Upper lobe of left lung (tissue), 4 donors: ENCODE measurements at regions not wholly inside any gene's neighbourhood (a gene's known extent, or its start where the extent isn't known, plus 50 kb on each side); places are given as distances from the start of the nearest gene placed in this dataset.

Source experiments
- POLR2A ChIP-seq, 4 donors: fragments of 450-650 bp; IDR thresholded peaks; one replicate each; pipeline ENCODE4 v1.5.1; 2016 to 2017; ENCODE audit warnings: antibody characterized with exemption in 4 of 4, mild to moderate bottlenecking in 2 of 4
- POLR2AphosphoS5 ChIP-seq, 2 donors: sonication (generic); formaldehyde crosslinking; IDR thresholded peaks; one replicate each; pipeline ENCODE4 v1.5.1; 2017; ENCODE audit warnings: antibody characterized with exemption in 2 of 2
- TF ChIP-seq, protein P1 (sequence below), 6 experiments: fragments of 450-650 bp in 4 of 6; fragments of 200-600 bp in 2 of 6; sonication (generic) in 2 of 6; IDR thresholded peaks; one replicate each; pipeline ENCODE4 v1.5.1; 2016 to 2019; ENCODE audit warnings: antibody characterized with exemption in 6 of 6

DNA sequence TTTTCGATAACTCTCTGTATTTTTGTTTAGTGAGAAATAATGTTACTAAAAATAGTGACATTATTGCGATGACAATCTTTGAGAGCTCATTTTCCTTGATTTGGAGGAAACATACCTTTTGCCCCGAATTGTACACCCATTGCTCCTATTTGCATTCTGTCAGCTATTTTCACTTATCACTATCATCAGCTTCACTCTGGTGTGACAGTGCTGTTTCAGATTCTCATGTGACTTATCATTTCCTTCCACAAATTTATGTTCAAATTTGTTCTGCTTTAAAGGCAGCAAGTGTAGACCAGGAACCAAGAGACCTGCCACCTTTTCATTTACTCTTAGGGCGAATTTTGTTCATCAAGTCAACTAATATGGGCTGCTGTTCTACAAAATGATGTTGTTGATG is 179.4 kb downstream of the RBM46 start:
- TF ChIP-seq, protein P1, sequence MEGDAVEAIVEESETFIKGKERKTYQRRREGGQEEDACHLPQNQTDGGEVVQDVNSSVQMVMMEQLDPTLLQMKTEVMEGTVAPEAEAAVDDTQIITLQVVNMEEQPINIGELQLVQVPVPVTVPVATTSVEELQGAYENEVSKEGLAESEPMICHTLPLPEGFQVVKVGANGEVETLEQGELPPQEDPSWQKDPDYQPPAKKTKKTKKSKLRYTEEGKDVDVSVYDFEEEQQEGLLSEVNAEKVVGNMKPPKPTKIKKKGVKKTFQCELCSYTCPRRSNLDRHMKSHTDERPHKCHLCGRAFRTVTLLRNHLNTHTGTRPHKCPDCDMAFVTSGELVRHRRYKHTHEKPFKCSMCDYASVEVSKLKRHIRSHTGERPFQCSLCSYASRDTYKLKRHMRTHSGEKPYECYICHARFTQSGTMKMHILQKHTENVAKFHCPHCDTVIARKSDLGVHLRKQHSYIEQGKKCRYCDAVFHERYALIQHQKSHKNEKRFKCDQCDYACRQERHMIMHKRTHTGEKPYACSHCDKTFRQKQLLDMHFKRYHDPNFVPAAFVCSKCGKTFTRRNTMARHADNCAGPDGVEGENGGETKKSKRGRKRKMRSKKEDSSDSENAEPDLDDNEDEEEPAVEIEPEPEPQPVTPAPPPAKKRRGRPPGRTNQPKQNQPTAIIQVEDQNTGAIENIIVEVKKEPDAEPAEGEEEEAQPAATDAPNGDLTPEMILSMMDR (IDR thresholded peaks at IDR 0.05): no peak
- TF ChIP-seq POLR2A (IDR thresholded peaks at IDR 0.05) (no peak), POLR2AphosphoS5 (IDR thresholded peaks at IDR 0.05) (no peak)
